OCI-LY1 (cell line): ENCODE measurements at regions not wholly inside any gene's neighbourhood (a gene's known extent, or its start where the extent isn't known, plus 50 kb on each side); places are given as distances from the start of the nearest gene placed in this dataset.
"Not testable (repeated sequence)": the region's sequence is repeated elsewhere in the genome, so short reads cannot be mapped to it uniquely, and the experiment has no call there.

Source experiments
- H2AFZ ChIP-seq: fragments of 200-600 bp; sonication (generic), shearing (Covaris generic); 2 replicates; pipeline ENCODE4 v1.6.0; 2014; ENCODE audit warnings: antibody characterized with exemption, mild to moderate bottlenecking, low read length
- H3F3A ChIP-seq: fragments of 200-600 bp; sonication (generic), shearing (Covaris generic); 2 replicates; pipeline ENCODE4 v1.6.0; 2014; ENCODE audit warnings: mild to moderate bottlenecking, antibody characterized with exemption, low read length, moderate library complexity; ENCODE audit not compliant: insufficient read depth
- H3K27ac ChIP-seq: fragments of 200-600 bp; sonication (generic); 2 replicates; pipeline ENCODE4 v1.5.1; 2014; ENCODE audit warnings: low read length, mixed run types, mild to moderate bottlenecking, low read depth; ENCODE audit not compliant: poor library complexity, severe bottlenecking
- H3K27me3 ChIP-seq: fragments of 200-600 bp; sonication (generic); 2 replicates; pipeline ENCODE4 v1.6.0; 2014; ENCODE audit warnings: antibody characterized with exemption, mild to moderate bottlenecking, low read length, moderate library complexity; ENCODE audit not compliant: insufficient read depth
- H3K36me3 ChIP-seq: fragments of 200-600 bp; sonication (generic); 2 replicates; pipeline ENCODE4 v1.6.1; 2014; ENCODE audit warnings: mild to moderate bottlenecking, antibody characterized with exemption, low read length, moderate library complexity, mixed read lengths; ENCODE audit not compliant: insufficient read depth
- H3K4me1 ChIP-seq: fragments of 200-600 bp; sonication (generic); 2 replicates; pipeline ENCODE4 v1.5.1; 2014; ENCODE audit warnings: mild to moderate bottlenecking, low read length, moderate library complexity; ENCODE audit not compliant: insufficient read depth, severe bottlenecking
- H3K4me2 ChIP-seq: fragments of 200-600 bp; sonication (generic), shearing (Covaris generic); 2 replicates; pipeline ENCODE4 v1.6.1; 2014; ENCODE audit warnings: low read length
- H3K4me3 ChIP-seq: fragments of 200-600 bp; sonication (generic); 2 replicates; pipeline ENCODE4 v1.5.1; 2014; ENCODE audit warnings: low read length, low read depth, mild to moderate bottlenecking, mixed read lengths; ENCODE audit not compliant: poor library complexity, severe bottlenecking
- H3K79me2 ChIP-seq: fragments of 200-600 bp; shearing (Covaris generic); 2 replicates; pipeline ENCODE4 v1.6.1; 2016; ENCODE audit warnings: mixed run types, low read length, mixed read lengths; ENCODE audit not compliant: insufficient read depth
- H3K9ac ChIP-seq: fragments of 200-600 bp; sonication (generic), shearing (Covaris generic); 2 replicates; pipeline ENCODE4 v1.6.1; 2014; ENCODE audit warnings: mild to moderate bottlenecking, low read length, mixed read lengths
- H3K9me2 ChIP-seq: fragments of 200-600 bp; sonication (generic), shearing (Covaris generic); 2 replicates; pipeline ENCODE4 v1.6.1; 2014; ENCODE audit warnings: low read depth, mild to moderate bottlenecking, low read length, mixed read lengths
- H3K9me3 ChIP-seq: fragments of 200-600 bp; shearing (Covaris generic); 2 replicates; pipeline ENCODE4 v1.6.1; 2014; ENCODE audit warnings: low read length, mixed read lengths
- H4K20me1 ChIP-seq: fragments of 200-600 bp; sonication (generic), shearing (Covaris generic); 2 replicates; pipeline ENCODE4 v1.6.0; 2016; ENCODE audit warnings: mild to moderate bottlenecking, low read length; ENCODE audit not compliant: insufficient read depth
- EZH2 ChIP-seq: fragments of 200-600 bp; sonication (generic), shearing (Covaris generic); IDR thresholded peaks from 2 replicates; pipeline ENCODE4 v1.8.0; 2017; ENCODE audit warnings: borderline replicate concordance, mixed run types, mild to moderate bottlenecking, antibody characterized with exemption, low read length, moderate library complexity, mixed read lengths
- TF ChIP-seq, protein P1 (sequence below): fragments of 200-600 bp; sonication (generic), shearing (Covaris generic); IDR thresholded peaks from 2 replicates; pipeline ENCODE4 v1.5.1; 2017; ENCODE audit warnings: mild to moderate bottlenecking, antibody characterized with exemption, low read length, moderate library complexity, mixed read lengths

GRCh38 chr4:64643841-64644240, 234.6 kb upstream of the TECRL start:
- TF ChIP-seq EZH2, result no peak
- TF ChIP-seq, protein P1, sequence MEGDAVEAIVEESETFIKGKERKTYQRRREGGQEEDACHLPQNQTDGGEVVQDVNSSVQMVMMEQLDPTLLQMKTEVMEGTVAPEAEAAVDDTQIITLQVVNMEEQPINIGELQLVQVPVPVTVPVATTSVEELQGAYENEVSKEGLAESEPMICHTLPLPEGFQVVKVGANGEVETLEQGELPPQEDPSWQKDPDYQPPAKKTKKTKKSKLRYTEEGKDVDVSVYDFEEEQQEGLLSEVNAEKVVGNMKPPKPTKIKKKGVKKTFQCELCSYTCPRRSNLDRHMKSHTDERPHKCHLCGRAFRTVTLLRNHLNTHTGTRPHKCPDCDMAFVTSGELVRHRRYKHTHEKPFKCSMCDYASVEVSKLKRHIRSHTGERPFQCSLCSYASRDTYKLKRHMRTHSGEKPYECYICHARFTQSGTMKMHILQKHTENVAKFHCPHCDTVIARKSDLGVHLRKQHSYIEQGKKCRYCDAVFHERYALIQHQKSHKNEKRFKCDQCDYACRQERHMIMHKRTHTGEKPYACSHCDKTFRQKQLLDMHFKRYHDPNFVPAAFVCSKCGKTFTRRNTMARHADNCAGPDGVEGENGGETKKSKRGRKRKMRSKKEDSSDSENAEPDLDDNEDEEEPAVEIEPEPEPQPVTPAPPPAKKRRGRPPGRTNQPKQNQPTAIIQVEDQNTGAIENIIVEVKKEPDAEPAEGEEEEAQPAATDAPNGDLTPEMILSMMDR, result no peak
- Histone ChIP-seq H3K27ac (no peak overlapping the region), H3K36me3 (no peaks in the 10 kb centered on the region), H3K9me2 (no peaks in the 10 kb centered on the region), H3K9me3 (no peaks in the 10 kb centered on the region), H3K27me3 (no peaks in the 10 kb centered on the region), H3F3A (no peaks in the 10 kb centered on the region), H3K9ac (no peak overlapping the region), H3K4me2 (no peak overlapping the region), H4K20me1 (no peaks in the 10 kb centered on the region), H3K4me3 (no peak overlapping the region), H2AFZ (no peak overlapping the region), H3K79me2 (no peaks in the 10 kb centered on the region), H3K4me1 (no peaks in the 10 kb centered on the region)

DNA sequence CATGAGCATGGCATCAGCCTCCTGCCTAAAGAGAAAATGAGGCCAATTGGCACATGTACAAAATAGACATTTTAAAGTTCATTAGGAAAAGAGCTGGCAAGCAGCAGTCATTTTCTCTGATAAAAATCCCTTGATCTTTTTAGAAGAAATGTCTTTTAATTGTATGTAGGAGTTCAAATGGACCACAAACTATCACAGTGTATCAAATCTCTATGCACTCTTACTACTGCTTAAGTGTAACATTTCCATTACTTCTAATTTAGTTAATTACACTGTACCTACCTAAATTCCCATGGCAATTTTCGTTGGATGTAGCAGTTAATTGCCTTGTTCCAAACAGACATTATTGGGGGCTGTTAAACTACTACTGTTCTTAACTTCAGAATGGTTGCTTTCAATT, 233.7 kb upstream of the TECRL start:
- Histone ChIP-seq H3K9me3 (no peaks in the 10 kb centered on the region), H3K4me2 (no peak overlapping the region), H3K9ac (no peak overlapping the region), H3K27ac (no peak overlapping the region), H2AFZ (no peak overlapping the region), H3F3A (no peaks in the 10 kb centered on the region), H3K9me2 (no peaks in the 10 kb centered on the region), H3K4me3 (no peak overlapping the region), H3K27me3 (no peaks in the 10 kb centered on the region), H4K20me1 (no peaks in the 10 kb centered on the region), H3K36me3 (no peaks in the 10 kb centered on the region), H3K4me1 (no peaks in the 10 kb centered on the region), H3K79me2 (no peaks in the 10 kb centered on the region)
- TF ChIP-seq, protein P1, result no peak
- TF ChIP-seq EZH2, result no peak

DNA sequence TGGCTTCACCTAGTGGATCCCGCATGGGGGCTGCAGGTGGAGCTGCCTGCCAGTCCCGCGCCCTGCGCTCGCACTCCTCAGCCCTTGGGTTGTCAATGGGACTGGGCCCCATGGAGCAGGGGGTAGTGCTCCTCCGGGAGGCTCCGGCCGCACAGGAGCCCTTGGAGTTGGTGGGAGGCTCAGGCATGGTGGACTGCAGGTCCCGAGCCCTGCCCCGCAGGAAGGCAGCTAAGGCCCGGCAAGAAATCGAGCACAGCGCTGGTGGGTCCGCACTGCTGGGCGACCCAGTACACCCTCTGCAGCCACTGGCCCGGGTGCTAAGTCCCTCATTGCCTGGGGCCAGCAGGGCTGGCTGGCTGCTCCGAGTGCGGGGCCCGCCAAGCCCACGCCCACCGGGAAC, 231.2 kb upstream of the TECRL start:
- not testable (repeated sequence) for H3F3A ChIP-seq, H3K9me2 ChIP-seq, H3K9ac ChIP-seq, H2AFZ ChIP-seq, H3K4me3 ChIP-seq, H3K4me1 ChIP-seq, H3K36me3 ChIP-seq, H3K4me2 ChIP-seq, H3K27me3 ChIP-seq, H4K20me1 ChIP-seq, H3K27ac ChIP-seq, H3K79me2 ChIP-seq, H3K9me3 ChIP-seq

GRCh38 chr4:64625438-64625837, 216.2 kb upstream of the TECRL start:
- Histone ChIP-seq H4K20me1 (no peaks in the 10 kb centered on the region), H3K27ac (no peak overlapping the region)

More at GRCh38 chr4:64625438-64625837, 216.2 kb upstream of the TECRL start:
- no peak overlapping the region for H2AFZ ChIP-seq
- H3K9ac ChIP-seq, result no peak overlapping the region
- H3K4me1 ChIP-seq, result no peaks in the 10 kb centered on the region
- no peaks in the 10 kb centered on the region for H3K36me3 ChIP-seq
- no peaks in the 10 kb centered on the region for H3F3A ChIP-seq
- H3K9me3 ChIP-seq, result no peaks in the 10 kb centered on the region
- H3K9me2 ChIP-seq, result no peaks in the 10 kb centered on the region
- H3K27me3 ChIP-seq, result no peaks in the 10 kb centered on the region
- no peaks in the 10 kb centered on the region for H3K79me2 ChIP-seq
- H3K4me2 ChIP-seq, result no peak overlapping the region
- H3K4me3 ChIP-seq, result no peak overlapping the region
- TF ChIP-seq, protein P1, result no peak
- TF ChIP-seq EZH2, result no peak
